RWPE2 (cell line): ENCODE measurements at regions not wholly inside any gene's neighbourhood (a gene's known extent, or its start where the extent isn't known, plus 50 kb on each side); places are given as distances from the start of the nearest gene placed in this dataset.

Experiments
- ATAC-seq: fragments of 200-7000 bp; cut with Tn5 transposase; 3 replicates; pipeline ENCODE4 v1.9.1; 2021; ENCODE audit warnings: low read depth
- DNase-seq: peaks from one replicate; pipeline ENCODE4 v3.0.0-alpha.2; 2020; ENCODE audit warnings: low spot score
- H3K27ac ChIP-seq: fragments of 450-650 bp; 2 replicates; pipeline ENCODE4 v1.5.1; 2017; ENCODE audit warnings: mild to moderate bottlenecking; ENCODE audit not compliant: poor library complexity, severe bottlenecking
- H3K27me3 ChIP-seq: fragments of 250-450 bp; sonication (Bioruptor Pico); 2 replicates; pipeline ENCODE4 v1.5.1; 2021; ENCODE audit warnings: mild to moderate bottlenecking, moderate library complexity; ENCODE audit not compliant: insufficient read depth, poor library complexity, severe bottlenecking
- H3K36me3 ChIP-seq: fragments of 250-450 bp; sonication (Bioruptor Pico); 2 replicates; pipeline ENCODE4 v1.5.1; 2020; ENCODE audit warnings: low read depth, mild to moderate bottlenecking, moderate library complexity
- H3K4me1 ChIP-seq: fragments of 250-450 bp; sonication (Bioruptor Pico); 2 replicates; pipeline ENCODE4 v1.5.1; 2021; ENCODE audit warnings: mild to moderate bottlenecking, moderate library complexity; ENCODE audit not compliant: insufficient read depth, poor library complexity, severe bottlenecking
- H3K4me3 ChIP-seq: fragments of 250-450 bp; sonication (Bioruptor Pico); 2 replicates; pipeline ENCODE4 v1.5.1; 2021; ENCODE audit warnings: mild to moderate bottlenecking, moderate library complexity; ENCODE audit not compliant: severe bottlenecking
- H3K9me3 ChIP-seq: fragments of 250-450 bp; sonication (Bioruptor Pico); 2 replicates; pipeline ENCODE4 v1.5.1; 2021; ENCODE audit warnings: mild to moderate bottlenecking, moderate library complexity; ENCODE audit not compliant: severe bottlenecking
- CTCF ChIP-seq: fragments of 450-650 bp; IDR thresholded peaks from one replicate; pipeline ENCODE4 v1.5.1; 2017; ENCODE audit warnings: mild to moderate bottlenecking, moderate library complexity; ENCODE audit not compliant: poor library complexity, severe bottlenecking

- ATAC-seq: peak; percentile 74
- no peak for TF ChIP-seq CTCF
- Histone ChIP-seq H3K9me3 (no peaks in the 10 kb centered on the region), H3K27me3 (no peaks in the 10 kb centered on the region), H3K4me3 (no peak overlapping the region), H3K36me3 (no peaks in the 10 kb centered on the region), H3K27ac (no peak overlapping the region), H3K4me1 (peaks cover 11% of the 10 kb centered on the region)
- DNase-seq: no peak
Observed at GRCh38 chr10:69684020-69684980, 54.3 kb downstream of the FAM241B start.

- no peaks in the 10 kb centered on the region for H3K27me3 ChIP-seq
- H3K27ac ChIP-seq: no peak overlapping the region
Observed at GRCh38 chr10:69684981-69685353, 54.9 kb downstream of the FAM241B start.

GRCh38 chr10:69685426-69685801 lies 55.4 kb downstream of the FAM241B start:
- Histone ChIP-seq H3K4me1 (peaks cover 11% of the 10 kb centered on the region), H3K9me3 (no peaks in the 10 kb centered on the region), H3K27me3 (no peaks in the 10 kb centered on the region), H3K4me3 (no peak overlapping the region), H3K27ac (no peak overlapping the region), H3K36me3 (no peaks in the 10 kb centered on the region)
- no peak for ATAC-seq
- no peak for TF ChIP-seq CTCF
- no peak for DNase-seq

More at GRCh38 chr10:69684981-69685353, 54.9 kb downstream of the FAM241B start:
- no peak for TF ChIP-seq CTCF
- DNase-seq: no peak
- H3K36me3 ChIP-seq: no peaks in the 10 kb centered on the region
- 0 out of 3 replicates have a peak, but pooled peaks have one; percentile 14 for ATAC-seq
- H3K4me1 ChIP-seq: peaks cover 11% of the 10 kb centered on the region
- no peak overlapping the region for H3K4me3 ChIP-seq
- no peaks in the 10 kb centered on the region for H3K9me3 ChIP-seq

- ATAC-seq (no peak), DNase-seq (no peak)
- H3K4me1 ChIP-seq: peaks cover 11% of the 10 kb centered on the region
- H3K4me3 ChIP-seq: no peak overlapping the region
- TF ChIP-seq CTCF: no peak
- H3K27me3 ChIP-seq: no peaks in the 10 kb centered on the region
- H3K9me3 ChIP-seq: no peaks in the 10 kb centered on the region
- no peak overlapping the region for H3K27ac ChIP-seq
- no peaks in the 10 kb centered on the region for H3K36me3 ChIP-seq
Observed at GRCh38 chr10:69685802-69686585, 55.9 kb downstream of the FAM241B start.
